NCI-H1048 (cell line): ENCODE measurements at regions not wholly inside any gene's neighbourhood (a gene's known extent, or its start where the extent isn't known, plus 50 kb on each side); places are given as distances from the start of the nearest gene placed in this dataset.
"Not testable (repeated sequence)": the region's sequence is repeated elsewhere in the genome, so short reads cannot be mapped to it uniquely, and the experiment has no call there.

Experiments
- DNase-seq: peaks from one replicate; lab custom pipeline; 2025; lab: John Stamatoyannopoulos, UW

- DNase-seq: no peak
These were observed 184.3 kb downstream of the IGLL1 start for GRCh38 chr22:23395530-23396361.

GRCh38 chr22:23394525-23395326 is 185.4 kb downstream of the IGLL1 start:
- no peak for DNase-seq

- DNase-seq: no peak
These were observed 186.3 kb downstream of the IGLL1 start for GRCh38 chr22:23393721-23394320.

- not testable (repeated sequence) for DNase-seq
These were observed 186.9 kb downstream of the IGLL1 start for GRCh38 chr22:23393199-23393598.

GRCh38 chr22:23392420-23393121 is 187.5 kb downstream of the IGLL1 start:
- no peak for DNase-seq

GRCh38 chr22:23391022-23391421 is 189.1 kb downstream of the IGLL1 start:
- no peak for DNase-seq

GRCh38 chr22:23389271-23390071 is 190.6 kb downstream of the IGLL1 start:
- no peak for DNase-seq

- DNase-seq: no peak
These were observed 191.6 kb downstream of the IGLL1 start for GRCh38 chr22:23388517-23388890.

GRCh38 chr22:23387827-23388516 is 192.1 kb downstream of the IGLL1 start:
- DNase-seq: no peak

GRCh38 chr22:23386822-23387580 is 193.1 kb downstream of the IGLL1 start:
- no peak for DNase-seq

GRCh38 chr22:23385678-23386631 is 194.1 kb downstream of the IGLL1 start:
- DNase-seq: peak; percentile 29

- no peak for DNase-seq
These were observed 195.0 kb downstream of the IGLL1 start for GRCh38 chr22:23384923-23385677.

- no peak for DNase-seq
These were observed 195.7 kb downstream of the IGLL1 start for GRCh38 chr22:23384431-23384830.

- no peak for DNase-seq
These were observed 196.4 kb downstream of the IGLL1 start for GRCh38 chr22:23383491-23384361.

GRCh38 chr22:23382428-23383218 is 197.5 kb downstream of the IGLL1 start:
- DNase-seq: no peak
